ENCODE measurements at regions not wholly inside any gene's neighbourhood (a gene's known extent, or its start where the extent isn't known, plus 50 kb on each side); places are given as distances from the start of the nearest gene placed in this dataset.

GRCh38 chr1:184322253-184322652 is 64.6 kb upstream of the C1orf21 start:
- no peak for DNase-seq (ENCODE audit: low spot score)

- DNase-seq (ENCODE audit: low spot score): no peak
These were observed 61.9 kb upstream of the C1orf21 start for GRCh38 chr1:184324972-184325371.

- no peak for DNase-seq (ENCODE audit: low spot score)
These were observed 60.6 kb upstream of the C1orf21 start for GRCh38 chr1:184326278-184326677.

- no peak for DNase-seq (ENCODE audit: low spot score)
These were observed 57.4 kb upstream of the C1orf21 start for GRCh38 chr1:184329245-184329953.

GRCh38 chr1:184329962-184330868 is 56.6 kb upstream of the C1orf21 start:
- no peak for DNase-seq (ENCODE audit: low spot score)

- DNase-seq (ENCODE audit: low spot score): no peak
These were observed 56.0 kb upstream of the C1orf21 start for GRCh38 chr1:184330875-184331274.

Measured in cerebellar cortex (tissue), 1 donor.